Liver (tissue), 3 donors: ENCODE measurements at regions not wholly inside any gene's neighbourhood (a gene's known extent, or its start where the extent isn't known, plus 50 kb on each side); places are given as distances from the start of the nearest gene placed in this dataset.

Experiments used
- EGR1 ChIP-seq, 2 donors: IDR thresholded peaks; 2 replicates each; pipeline ENCODE4 v1.6.1; 2016 to 2018; ENCODE audit warnings: antibody characterized with exemption in 2 of 2, low read depth in 2 of 2
- FOXA1 ChIP-seq: IDR thresholded peaks from 2 replicates; pipeline ENCODE4 v1.6.1; 2016; ENCODE audit warnings: antibody characterized with exemption
- GABPA ChIP-seq, 2 donors: IDR thresholded peaks in 1 of 2; conservative IDR thresholded peaks in 1 of 2; 2 replicates each; pipeline ENCODE4 v1.6.1; 2016; ENCODE audit warnings: antibody characterized with exemption in 2 of 2, mild to moderate bottlenecking in 1 of 2, moderate library complexity in 1 of 2
- HNF4A ChIP-seq, 2 donors: conservative IDR thresholded peaks; 2 replicates each; pipeline ENCODE4 v1.6.1; 2016; ENCODE audit warnings: antibody characterized with exemption in 2 of 2, mild to moderate bottlenecking in 2 of 2
- JUND ChIP-seq, 2 donors: IDR thresholded peaks; 2 replicates each; pipeline ENCODE4 v1.6.1; 2016; ENCODE audit warnings: antibody characterized with exemption in 2 of 2
- MAX ChIP-seq: IDR thresholded peaks from 2 replicates; pipeline ENCODE4 v1.6.1; 2016; ENCODE audit warnings: antibody characterized with exemption
- RAD21 ChIP-seq, 2 donors: IDR thresholded peaks; 2 replicates each; pipeline ENCODE4 v1.6.1; 2016; ENCODE audit warnings: antibody characterized with exemption in 2 of 2, mild to moderate bottlenecking in 2 of 2
- REST ChIP-seq: IDR thresholded peaks from 2 replicates; pipeline ENCODE4 v1.6.1; 2016; ENCODE audit warnings: antibody characterized with exemption, mild to moderate bottlenecking
- RXRA ChIP-seq, 2 donors: IDR thresholded peaks; 2 replicates each; pipeline ENCODE4 v1.6.1; 2017 to 2018; ENCODE audit warnings: antibody characterized with exemption in 2 of 2, mild to moderate bottlenecking in 1 of 2
- SP1 ChIP-seq: IDR thresholded peaks from 2 replicates; pipeline ENCODE4 v1.6.1; 2018; ENCODE audit warnings: antibody characterized with exemption, mild to moderate bottlenecking
- TAF1 ChIP-seq: conservative IDR thresholded peaks from 2 replicates; pipeline ENCODE4 v1.6.1; 2016; ENCODE audit warnings: antibody characterized with exemption, mild to moderate bottlenecking
- YY1 ChIP-seq: IDR thresholded peaks from 2 replicates; pipeline ENCODE4 v1.6.1; 2016; ENCODE audit warnings: antibody characterized with exemption, mild to moderate bottlenecking
- TF ChIP-seq, protein P1 (sequence below): fragments of 150-350 bp; IDR thresholded peaks from 2 replicates; pipeline ENCODE4 v1.5.1; 2017; ENCODE audit warnings: improper control_type of control experiment, low read depth, low read length; ENCODE audit not compliant: missing input control
- TF ChIP-seq, protein P2 (sequence below): IDR thresholded peaks from 2 replicates; pipeline ENCODE4 v1.6.1; 2016; ENCODE audit warnings: antibody characterized with exemption
- donor health status: healthy.
- donor health status: healthy.

DNA sequence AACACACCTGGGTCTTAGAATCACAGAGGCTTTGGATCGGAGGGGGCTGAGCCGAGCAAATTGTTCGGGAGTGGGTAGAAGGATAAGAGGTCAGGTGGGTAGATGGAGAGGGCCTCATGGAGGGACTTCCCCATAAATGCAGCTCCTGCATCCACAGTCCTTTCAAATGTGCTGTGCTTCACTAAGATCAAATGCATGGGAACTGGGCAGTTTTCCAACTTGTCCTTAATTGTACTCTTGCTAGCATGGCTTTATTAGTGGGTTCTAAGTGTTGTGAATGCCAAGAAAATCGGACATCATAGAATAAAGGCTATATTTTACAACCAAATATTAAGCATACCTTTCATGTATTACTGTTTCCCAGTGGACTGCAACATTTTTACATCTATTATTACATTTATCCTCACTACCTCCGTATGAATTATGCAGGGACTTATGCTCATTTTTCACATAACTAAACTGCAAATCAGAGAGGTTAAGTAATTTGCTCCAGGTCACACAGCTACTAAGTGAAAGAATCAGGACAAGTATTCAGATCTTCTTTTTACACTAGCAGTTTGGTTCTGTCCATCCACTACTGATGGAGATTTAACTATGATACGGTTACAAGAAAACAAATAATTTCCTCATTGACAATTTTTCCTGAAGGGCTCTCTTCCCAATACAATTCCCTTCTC, 174.5 kb upstream of the RUNX1 start:
- TF ChIP-seq JUND (IDR thresholded peaks at IDR 0.05) (no peak), REST (no peak), EGR1 (IDR thresholded peaks at IDR 0.05; ENCODE audit: low read depth in 2 of 2) (no peak), RAD21 (IDR thresholded peaks at IDR 0.05) (no peak), FOXA1 (no peak), MAX (no peak), GABPA (IDR thresholded peaks at IDR 0.05 in 1 of 2, conservative IDR thresholded peaks at IDR 0.05 in 1 of 2) (no peak), HNF4A (conservative IDR thresholded peaks at IDR 0.05) (no peak), YY1 (no peak), TAF1 (no peak), SP1 (no peak), RXRA (IDR thresholded peaks at IDR 0.05) (no peak)
- TF ChIP-seq, protein P1, sequence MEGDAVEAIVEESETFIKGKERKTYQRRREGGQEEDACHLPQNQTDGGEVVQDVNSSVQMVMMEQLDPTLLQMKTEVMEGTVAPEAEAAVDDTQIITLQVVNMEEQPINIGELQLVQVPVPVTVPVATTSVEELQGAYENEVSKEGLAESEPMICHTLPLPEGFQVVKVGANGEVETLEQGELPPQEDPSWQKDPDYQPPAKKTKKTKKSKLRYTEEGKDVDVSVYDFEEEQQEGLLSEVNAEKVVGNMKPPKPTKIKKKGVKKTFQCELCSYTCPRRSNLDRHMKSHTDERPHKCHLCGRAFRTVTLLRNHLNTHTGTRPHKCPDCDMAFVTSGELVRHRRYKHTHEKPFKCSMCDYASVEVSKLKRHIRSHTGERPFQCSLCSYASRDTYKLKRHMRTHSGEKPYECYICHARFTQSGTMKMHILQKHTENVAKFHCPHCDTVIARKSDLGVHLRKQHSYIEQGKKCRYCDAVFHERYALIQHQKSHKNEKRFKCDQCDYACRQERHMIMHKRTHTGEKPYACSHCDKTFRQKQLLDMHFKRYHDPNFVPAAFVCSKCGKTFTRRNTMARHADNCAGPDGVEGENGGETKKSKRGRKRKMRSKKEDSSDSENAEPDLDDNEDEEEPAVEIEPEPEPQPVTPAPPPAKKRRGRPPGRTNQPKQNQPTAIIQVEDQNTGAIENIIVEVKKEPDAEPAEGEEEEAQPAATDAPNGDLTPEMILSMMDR = no peak
- TF ChIP-seq, protein P2, sequence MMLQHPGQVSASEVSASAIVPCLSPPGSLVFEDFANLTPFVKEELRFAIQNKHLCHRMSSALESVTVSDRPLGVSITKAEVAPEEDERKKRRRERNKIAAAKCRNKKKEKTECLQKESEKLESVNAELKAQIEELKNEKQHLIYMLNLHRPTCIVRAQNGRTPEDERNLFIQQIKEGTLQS = no peak
